Activated CD4-positive, alpha-beta T cell treated with anti-CD3 and anti-CD28 coated beads, Interleukin-2, Interleukin-4, amounts not matched to agents 100 ng/mL and 50 ng/mL, durations not matched to agents 16 hours and 8 hours (primary cell): ENCODE measurements at regions not wholly inside any gene's neighbourhood (a gene's known extent, or its start where the extent isn't known, plus 50 kb on each side); places are given as distances from the start of the nearest gene placed in this dataset.

Experiments used
- DNase-seq: peaks from one replicate; pipeline ENCODE4 v3.0.0-alpha.2; 2020; ENCODE audit warnings: low spot score

DNA sequence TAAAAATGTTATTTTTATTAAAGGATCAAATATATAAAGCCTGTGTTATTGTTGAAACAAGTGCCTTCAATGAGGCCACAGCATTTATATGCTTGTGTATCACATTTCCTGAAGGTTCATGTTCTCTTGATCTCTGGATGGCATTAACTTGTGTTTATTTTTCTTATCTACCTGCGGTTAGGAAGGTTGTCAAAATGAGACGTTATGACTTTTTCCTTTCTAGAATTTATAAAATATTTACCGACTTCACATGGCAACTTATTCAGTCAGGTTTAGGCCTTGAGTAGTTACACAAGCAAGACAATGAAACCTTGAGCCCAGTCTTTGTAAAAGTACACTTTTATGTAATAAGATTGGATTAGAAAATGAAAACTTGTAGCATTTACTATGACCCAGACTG lies 196.4 kb upstream of the ACVR2A start:
- no peak for DNase-seq

DNA sequence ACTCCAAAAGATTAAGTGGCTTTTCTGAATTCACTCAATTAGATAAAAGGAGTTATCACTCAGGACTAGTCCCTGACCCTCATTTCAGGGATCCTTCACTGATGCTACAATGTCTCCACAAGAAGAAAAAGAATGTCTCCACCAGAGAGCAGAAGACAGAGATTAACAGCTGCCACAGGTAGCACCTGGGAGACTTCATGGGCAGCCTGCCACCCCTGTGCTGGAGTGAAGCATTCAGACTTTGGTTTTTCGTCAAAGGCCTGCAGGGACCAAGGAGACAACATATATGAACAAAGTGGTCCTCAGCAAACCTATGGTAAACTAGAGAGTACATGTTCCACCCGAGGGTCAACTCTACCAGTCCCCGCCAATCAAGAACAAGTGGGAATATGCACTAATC lies 197.0 kb upstream of the ACVR2A start:
- no peak for DNase-seq

DNA sequence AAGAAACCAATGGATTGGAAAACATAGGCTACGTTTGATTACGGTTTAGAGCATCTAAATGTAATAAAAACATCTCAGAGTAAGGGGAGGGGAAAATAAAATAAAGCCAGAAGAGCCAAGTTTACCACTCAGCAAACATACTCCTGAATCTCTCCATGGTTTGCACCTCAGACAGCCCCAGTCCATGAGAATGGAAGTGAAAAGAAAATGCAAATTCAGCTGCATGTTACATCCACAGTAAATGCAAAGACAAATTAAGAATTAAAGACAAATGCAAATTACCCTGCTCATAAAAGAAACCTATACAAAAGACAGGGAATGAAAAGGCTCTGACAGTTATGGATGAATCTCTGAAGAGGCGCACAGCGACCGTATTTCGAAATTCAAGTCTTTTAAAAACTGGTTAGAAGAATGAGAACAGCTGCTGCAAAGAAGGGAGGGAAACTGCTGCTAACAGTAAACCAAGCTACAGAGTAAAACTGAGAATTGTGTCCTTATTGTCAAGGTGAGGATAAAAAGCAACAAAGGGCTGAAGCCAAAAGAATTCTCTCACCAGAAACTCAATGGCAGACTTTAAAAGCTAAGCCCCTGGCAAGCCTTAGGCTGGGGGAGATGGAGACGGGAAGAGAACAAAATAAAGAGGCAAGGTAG lies 197.9 kb upstream of the ACVR2A start:
- DNase-seq = no peak

DNA sequence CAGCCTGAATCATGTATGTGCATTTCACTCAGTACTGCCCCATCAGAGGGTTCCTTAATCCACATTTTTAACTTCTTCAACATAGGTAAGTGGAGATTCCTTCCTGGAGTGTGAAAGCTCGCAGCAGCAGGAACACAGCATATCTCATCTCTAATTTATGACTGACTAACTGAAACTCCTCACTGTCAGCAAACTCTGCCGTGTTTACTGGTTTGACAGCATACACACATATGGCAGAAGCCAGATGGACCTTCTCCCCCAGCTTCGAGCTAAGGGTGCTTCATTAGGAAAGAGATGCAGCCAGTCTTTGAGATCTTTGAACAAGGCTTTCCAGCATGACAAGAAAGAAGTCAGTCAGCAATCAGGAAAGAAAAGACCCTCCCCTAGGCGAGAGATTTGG lies 200.3 kb upstream of the ACVR2A start:
- DNase-seq = no peak

DNA sequence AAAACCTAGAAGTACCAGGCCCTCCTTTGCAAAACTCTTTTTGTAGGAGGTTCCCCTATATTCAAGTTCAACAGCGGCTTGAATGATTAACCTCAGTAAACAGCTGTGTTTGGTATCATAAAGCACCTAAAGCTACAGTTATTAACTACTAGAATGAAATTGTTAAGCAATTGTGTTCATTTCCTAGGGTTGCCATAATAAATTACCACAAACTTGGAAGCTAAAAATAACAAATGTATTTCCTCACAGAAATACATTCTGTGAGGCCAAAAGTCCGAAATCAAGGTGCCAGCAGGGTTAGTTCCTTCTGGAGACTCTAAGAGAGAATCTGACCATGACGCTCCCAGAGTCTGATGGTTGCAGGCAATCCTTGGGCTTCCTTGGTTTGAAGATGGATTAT lies 202.1 kb upstream of the ACVR2A start:
- no peak for DNase-seq

DNA sequence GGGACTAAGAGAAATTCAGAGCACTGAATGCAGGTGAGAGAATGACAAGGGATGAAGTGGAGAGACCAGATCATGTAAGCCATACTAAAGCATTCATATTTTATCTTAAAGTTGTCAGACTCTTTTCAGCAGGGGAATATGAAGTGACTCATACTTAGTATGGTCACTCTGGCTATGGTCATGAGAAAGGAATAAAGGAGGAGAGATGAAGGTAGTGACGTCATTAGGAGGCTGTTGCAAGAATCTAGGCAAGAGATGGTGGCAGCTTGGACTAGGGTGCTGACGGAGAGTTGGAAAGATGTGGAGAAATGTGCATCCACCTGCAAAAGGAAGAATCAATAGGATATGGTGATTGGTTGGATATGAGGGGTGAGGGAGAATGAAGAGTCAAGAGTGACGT lies 203.2 kb upstream of the ACVR2A start:
- no peak for DNase-seq

DNA sequence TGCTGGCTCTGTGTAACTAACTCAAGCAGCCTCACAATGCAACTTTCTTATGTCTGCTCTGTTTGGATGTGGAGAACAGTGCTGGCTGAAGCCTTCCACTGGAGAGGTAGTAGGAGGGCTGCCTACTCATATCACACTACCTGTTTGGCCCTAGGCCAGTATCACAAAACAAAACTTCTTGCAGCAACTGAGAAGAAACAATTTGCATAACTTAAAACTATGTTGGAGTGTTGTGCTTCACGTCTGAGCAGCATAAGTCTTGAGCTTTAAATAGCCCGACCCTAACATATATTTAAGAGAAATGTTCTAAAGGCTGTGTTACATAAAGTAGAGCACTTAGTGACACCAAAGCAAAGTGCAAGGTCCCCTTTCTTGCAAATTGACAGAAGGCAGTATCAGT lies 204.9 kb upstream of the ACVR2A start:
- no peak for DNase-seq

DNA sequence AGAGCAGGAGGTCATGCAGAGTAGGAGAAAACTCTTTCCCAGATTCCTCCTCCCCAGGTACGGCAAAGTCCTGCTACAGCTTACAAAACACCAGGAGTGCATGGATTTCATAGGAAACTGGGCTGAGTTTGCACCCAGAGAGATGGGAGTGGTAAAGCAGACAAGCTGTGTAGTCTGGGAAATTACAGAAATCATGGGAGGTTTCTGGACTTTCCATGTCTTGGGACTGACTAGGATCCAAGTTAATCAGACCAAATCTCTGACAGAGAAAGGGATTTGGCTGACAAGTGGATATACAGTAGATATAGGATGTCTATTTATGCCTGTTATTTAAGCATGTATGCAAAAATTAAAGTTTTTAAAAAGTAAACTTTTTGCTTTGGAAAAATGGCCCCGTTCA lies 205.4 kb upstream of the ACVR2A start:
- DNase-seq = no peak

DNA sequence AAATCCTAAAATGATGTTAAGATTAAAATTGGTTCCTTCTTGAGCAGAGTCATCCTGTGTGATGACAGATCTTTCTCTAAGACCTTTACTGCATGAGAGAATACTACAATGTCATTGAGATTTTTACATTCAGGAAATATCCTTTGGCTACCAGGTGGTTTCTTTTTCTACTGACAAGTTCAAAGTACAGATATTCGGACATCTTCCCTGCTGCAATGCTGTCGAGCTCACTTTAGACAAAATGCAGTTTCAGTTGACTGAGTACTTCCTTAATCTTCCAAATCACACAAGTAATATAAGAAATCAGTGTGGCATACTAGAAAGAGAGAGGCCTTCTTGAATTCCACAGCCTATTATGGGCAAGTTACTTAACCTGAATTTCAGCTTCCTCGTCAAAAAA lies 207.9 kb upstream of the ACVR2A start:
- no peak for DNase-seq

DNA sequence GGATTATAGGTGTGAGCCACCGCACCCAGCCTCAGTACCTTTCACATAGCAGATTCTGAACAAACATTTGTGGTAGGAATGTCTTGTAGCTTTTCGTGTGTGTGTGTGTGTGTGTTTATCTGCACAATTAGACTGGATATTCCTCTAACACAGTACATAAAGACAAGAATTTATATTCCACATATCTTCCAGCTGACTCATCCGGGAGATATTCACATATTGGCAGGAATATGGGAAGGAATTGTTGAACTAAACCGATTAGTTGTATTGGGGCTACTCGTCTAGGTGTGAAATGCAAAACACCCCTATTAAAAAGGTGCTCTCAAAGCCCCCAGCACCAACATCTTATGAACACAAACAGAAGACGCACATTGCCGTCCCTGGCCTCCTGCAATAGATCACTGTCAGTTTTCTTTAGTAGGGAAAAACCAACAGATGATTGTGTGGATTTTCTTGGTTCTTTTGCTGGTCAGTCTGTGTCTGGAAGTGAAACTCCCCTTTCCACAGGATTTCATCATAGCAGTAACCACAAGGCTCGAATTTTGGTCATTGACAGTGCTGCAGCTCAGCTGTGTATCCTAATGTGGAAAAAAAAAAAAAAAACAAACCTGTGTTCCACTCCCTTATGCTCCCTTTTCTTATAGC lies 208.5 kb upstream of the ACVR2A start:
- DNase-seq = no peak

DNA sequence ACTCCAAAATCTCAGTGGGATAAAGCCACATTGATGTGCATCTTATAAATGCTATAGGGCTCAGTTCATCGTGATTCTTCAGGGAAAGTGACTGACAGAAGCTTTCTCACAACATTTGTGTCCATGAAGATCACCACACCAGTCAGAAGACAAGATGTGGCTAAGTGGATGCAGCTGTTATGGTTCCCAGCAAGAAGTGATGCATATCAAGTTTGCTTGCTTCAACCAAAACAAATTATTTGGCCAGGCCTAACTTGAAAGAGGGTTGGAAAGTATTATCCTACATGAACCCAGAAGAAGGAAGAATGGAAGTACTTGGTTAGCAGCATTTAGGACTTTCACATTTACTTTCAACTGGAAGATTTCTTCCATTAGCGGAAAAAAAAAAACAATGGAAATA lies 210.0 kb upstream of the ACVR2A start:
- DNase-seq = no peak

DNA sequence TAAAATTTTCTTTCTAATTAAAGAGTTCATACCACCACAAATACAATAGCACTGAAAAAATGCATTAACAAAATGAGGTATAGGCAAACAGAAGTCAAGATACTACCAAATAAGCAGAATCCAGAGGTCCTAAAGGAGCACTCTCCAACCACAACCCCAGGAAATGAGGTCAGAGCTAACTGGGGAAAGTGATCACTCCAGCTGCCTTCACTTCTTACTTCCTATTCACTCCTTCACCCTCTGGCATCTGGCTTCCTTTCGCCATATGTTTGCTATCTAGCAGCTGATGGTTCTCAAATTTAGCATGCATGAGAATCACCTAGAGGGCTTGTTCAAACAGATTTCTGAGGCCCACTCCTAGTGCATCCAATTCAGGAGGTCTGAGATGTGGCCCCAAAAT lies 212.6 kb upstream of the ACVR2A start:
- DNase-seq = no peak

DNA sequence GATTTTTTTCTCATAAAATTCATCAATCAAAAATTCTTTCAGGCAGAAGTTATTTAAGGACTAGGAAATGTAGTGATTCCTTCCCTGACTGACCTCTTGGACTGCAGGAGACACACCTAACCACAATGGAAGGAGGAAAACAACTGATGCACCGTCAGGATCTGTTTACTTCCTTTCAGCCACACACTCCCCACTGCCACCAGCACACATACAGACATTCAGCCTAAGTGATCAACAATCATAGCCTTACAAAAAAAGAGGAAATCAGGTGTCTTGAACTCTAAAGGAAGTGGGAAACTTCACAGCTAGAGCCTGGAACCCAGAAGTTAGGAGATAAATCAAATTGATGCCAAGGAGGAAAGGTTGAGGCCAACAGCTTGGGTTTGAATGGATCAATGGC lies 213.5 kb upstream of the ACVR2A start:
- DNase-seq = no peak

DNA sequence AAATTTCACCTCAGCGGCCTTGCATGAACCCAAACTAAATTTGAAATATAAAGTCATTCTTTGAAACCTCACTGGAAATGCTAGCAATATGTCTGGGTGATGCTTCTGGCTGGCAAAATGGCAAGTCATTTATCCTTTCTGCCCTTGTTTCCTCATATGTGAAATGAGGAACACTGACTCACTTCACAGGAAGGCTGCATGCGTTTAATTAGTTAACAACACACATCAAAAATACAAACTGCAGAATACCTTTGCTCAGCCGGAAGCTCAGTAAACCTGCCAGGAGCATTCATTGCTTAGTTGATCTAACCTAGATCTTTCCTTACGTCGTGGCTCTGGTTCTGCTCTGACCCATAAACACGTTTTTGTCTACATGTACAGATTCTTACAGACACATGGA lies 214.2 kb upstream of the ACVR2A start:
- DNase-seq = peak; percentile 11

DNA sequence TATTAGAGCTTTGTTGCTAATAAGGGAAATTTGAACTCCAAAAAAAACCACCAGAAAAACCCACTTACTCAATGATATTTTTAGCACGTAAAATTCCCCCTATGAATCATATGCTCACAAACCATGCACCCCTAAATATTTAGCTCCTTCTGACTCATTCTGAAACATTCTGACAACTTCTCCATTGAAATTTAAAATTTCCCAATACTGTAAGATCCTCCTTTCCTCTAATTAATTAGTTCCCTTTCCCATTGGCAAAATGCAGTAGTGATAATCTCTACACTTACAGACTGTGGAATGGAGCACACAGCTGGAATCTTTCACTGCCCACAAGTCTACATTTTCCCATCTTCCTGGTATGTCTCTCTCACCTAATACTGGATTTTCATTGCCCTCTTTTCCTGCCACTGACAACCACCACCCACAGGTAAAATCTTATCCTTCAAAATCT lies 215.8 kb upstream of the ACVR2A start:
- peak; percentile 20 for DNase-seq

DNA sequence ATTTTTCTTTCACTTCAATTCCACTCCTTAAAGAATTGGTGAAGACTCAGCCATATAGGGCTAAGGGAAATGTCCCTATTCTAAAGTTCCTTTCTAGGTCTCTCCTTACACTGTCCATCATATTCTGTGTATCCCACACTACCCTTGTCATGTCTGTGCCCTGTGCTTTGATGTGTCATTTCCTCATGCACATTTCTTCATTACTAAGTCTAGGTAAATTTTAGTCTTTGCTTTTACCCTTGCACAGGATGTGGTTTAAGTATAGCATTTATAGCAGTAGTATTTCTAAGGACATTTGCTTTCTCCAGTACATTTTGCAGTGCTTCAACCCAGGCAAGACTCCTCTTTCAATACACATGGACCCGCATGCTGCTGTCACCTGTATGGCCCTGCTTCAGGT lies 221.5 kb upstream of the ACVR2A start:
- peak; percentile 27 for DNase-seq

DNA sequence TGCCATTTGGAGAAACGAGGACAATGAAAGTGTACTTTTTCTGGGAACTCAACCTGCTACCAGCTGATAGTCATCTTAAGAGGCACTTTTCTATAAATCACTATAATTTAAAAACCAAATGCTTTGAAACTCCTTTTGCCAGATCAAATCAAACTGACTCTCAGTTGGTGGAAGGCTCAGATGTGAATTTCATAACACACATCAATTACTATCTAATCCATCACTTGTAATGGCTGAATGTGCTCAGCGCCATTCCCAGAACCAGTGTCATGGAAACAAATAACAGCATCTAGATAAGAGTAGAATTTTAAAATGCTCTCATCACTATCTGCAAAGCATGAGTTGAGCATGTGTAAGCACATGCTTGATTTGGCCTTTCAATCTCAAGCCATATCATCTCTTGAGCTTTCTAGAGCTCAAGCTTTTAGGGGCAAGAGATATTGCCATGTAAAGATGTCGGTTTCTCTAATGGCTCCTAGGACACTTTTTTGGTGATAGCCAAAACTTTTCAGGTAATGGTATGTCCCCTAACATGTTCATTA lies 223.1 kb upstream of the ACVR2A start:
- no peak for DNase-seq

DNA sequence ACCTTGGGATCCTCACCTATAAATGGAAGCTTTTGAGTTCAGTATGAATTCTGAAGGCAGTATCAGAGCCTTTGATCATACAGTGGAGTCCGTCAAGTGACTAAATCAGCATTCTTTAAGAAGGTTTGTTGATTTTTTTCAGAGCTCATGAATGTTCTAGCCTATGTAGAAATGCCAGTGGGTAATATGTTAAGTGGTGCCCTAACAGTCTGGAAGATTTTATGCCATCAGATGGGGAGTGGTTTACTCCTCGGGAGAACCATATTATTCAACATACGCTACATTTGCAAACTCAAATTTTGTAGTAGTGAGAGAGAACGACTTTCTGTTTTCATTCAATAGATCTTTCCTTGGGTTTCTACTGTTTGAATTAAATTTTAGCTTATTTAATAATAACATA lies 225.0 kb upstream of the ACVR2A start:
- DNase-seq = no peak

DNA sequence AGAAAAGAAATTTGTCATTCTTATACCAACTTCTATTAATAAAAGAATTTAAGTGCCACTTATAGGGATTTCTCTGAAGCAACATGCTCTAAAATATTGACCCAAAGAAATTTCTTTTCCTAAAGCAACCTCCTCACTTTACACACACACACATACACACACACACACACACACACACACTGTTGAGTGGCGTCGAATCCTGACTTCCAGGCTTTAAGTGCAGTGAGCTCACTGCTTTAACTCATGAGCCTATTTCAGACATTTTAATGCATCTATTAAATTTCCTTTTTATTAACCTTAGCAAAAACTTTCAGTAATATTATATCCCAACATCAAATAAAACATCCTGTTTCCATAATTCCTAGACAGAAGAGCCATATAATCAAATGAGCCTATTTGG lies 229.1 kb upstream of the ACVR2A start:
- no peak for DNase-seq

DNA sequence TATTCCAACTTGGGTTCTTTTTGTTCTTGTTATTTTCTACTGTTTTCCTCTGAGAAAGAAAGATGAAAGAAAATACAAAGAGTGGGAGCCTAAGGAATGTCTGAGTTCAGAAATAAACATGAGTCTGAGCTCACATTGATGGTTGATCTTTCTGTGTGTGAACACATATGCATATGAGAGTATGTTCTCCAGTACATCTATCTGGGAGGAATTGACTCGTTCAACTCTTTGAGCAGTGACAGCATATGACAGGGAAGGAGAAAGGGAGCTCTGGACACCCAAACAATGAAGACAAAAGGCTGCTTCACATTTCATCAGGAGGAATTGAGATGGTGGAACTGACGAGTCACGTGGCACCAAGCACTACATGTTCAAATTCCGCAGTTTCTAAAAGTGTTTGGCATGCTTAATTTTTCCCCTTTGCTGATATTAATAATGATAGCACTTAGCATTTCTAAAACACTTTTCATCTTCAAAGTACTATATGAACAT lies 229.8 kb upstream of the ACVR2A start:
- no peak for DNase-seq

DNA sequence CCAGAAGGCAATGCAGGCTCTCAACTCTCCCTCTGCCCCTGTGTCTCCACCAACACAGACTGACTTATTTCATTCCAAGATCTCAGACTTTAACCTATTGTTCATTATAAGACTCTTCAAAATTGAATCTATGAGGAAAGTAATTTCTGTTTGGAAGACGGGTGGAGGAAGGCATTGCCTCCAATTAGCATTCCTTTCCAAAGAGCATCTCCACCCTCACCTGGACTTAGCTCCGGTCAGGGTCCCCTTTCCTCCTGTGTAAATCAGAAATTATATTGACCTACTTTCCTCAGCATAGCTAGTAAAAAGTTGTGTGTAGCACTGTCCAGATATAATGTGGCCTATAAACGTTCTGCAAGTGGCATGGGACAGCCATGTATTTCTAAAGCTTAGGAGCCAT lies 230.4 kb upstream of the ACVR2A start:
- DNase-seq = no peak

DNA sequence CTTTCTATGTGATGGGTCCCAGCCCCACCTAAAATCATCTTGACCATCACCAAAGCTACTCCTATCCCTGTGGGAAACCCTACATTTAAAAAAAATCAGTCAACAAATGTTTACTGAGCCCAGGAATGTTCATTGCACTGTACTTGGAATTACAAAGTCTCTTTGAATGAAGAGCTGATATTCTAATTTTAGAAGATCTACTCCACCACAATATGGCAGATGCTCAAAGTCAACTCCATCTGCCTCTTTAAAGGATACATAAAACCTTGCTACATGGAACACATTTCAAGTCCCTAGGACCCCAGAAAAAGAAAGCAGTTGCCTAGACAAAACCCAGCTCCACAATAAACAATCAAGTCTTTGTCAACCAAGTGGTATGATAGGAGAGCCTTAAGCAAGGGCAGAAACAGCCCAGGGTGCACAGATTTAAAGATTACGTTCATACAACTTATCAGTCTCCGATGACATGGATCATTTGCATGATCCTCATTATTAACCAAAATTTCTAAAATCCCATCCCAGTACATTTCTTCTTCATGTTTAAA lies 234.3 kb upstream of the ACVR2A start:
- no peak for DNase-seq

DNA sequence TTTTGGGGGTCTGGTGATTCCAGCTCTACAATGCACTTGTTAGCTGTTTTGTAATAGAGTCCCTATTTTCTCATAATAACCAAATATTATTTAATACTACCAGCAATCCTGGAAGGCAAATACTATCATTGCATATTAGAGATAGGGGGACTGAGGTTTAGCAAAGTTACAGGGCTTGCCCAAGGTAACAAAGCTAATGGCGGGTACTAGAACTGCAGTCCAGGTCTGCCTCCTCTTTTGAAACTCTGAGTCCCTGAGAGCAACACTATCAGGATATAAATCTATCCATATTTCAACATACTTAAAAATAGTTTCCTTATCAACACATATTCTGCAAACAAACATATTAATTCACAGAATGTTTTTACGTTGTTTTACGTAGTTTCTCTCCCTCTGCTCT lies 235.5 kb upstream of the ACVR2A start:
- DNase-seq = no peak

DNA sequence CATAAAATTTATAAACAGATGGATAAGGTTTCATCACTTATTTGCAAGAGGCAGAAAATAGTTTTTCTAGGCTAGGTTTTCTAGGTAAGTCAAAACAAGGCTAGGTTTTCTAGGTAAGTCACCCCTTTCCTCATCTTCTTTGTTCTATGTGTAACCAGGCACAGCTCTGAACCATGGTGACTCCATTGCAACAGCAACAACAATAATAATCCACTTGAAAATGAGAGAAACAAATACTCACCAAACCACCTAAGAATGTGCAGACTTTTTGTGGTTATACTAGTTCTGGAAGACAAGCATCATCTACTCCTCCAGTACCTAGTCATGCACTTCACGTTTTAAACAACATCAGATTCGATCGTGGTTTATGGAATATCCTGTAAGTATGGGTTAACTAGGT lies 237.4 kb upstream of the ACVR2A start:
- no peak for DNase-seq
